Calu3 (cell line): ENCODE measurements at regions not wholly inside any gene's neighbourhood (a gene's known extent, or its start where the extent isn't known, plus 50 kb on each side); places are given as distances from the start of the nearest gene placed in this dataset.
"Not testable (repeated sequence)": the region's sequence is repeated elsewhere in the genome, so short reads cannot be mapped to it uniquely, and the experiment has no call there.

Experiments used
- BruUV-seq: library from RNA; stranded (reverse); fragments of 400-500 nt; replicated peaks from 2 replicates; lab custom pipeline; 2021; lab: Mats Ljungman, UMichigan
- CTCF ChIA-PET: fragments of 300-600 bp; sonication (Branson Sonifier 250); formaldehyde crosslinking; loops from one replicate; lab custom pipeline; 2022; ENCODE audit warnings: antibody characterized with exemption; lab: Charles Lee
- DNase-seq: peaks from one replicate; pipeline ENCODE4 v3.0.0; 2022
- H3K27ac Mint-ChIP-seq: one replicate; pipeline ENCODE4 v1.8.0; 2022; ENCODE audit warnings: mixed read lengths; ENCODE audit not compliant: unreplicated experiment
- H3K27me3 Mint-ChIP-seq: one replicate; pipeline ENCODE4 v1.8.0; 2022; ENCODE audit warnings: mixed read lengths; ENCODE audit not compliant: unreplicated experiment
- H3K36me3 Mint-ChIP-seq: one replicate; pipeline ENCODE4 v1.8.0; 2022; ENCODE audit warnings: mild to moderate bottlenecking, moderate library complexity, mixed read lengths; ENCODE audit not compliant: insufficient read depth, unreplicated experiment
- H3K4me1 Mint-ChIP-seq: one replicate; pipeline ENCODE4 v1.8.0; 2022; ENCODE audit warnings: mild to moderate bottlenecking, low read depth, mixed read lengths; ENCODE audit not compliant: unreplicated experiment
- H3K4me3 Mint-ChIP-seq: one replicate; pipeline ENCODE4 v1.8.0; 2022; ENCODE audit warnings: mild to moderate bottlenecking, low read depth, moderate library complexity, mixed read lengths; ENCODE audit not compliant: unreplicated experiment
- H3K9me3 Mint-ChIP-seq: one replicate; pipeline ENCODE4 v1.8.0; 2022; ENCODE audit warnings: low read depth, mixed read lengths; ENCODE audit not compliant: unreplicated experiment
- intact Hi-C: fragments of 100-400 bp; cut with micrococcal nuclease; formaldehyde crosslinking; loops from one replicate; pipeline ENCODE4 v1.10.0; 2022; ENCODE audit not compliant: unreplicated experiment

GRCh38 chr16:18127033-18127432, 209.5 kb downstream of the NPIPA8 start:
- DNase-seq, H3K36me3 Mint-ChIP-seq, intact Hi-C loops, H3K4me1 Mint-ChIP-seq, H3K4me3 Mint-ChIP-seq, H3K27ac Mint-ChIP-seq, H3K9me3 Mint-ChIP-seq, BruUV-seq, CTCF ChIA-PET, H3K27me3 Mint-ChIP-seq: not testable (repeated sequence)

GRCh38 chr16:18119092-18119491, 217.4 kb downstream of the NPIPA8 start:
- DNase-seq, H3K36me3 Mint-ChIP-seq, H3K27ac Mint-ChIP-seq, H3K4me1 Mint-ChIP-seq, H3K27me3 Mint-ChIP-seq, CTCF ChIA-PET, intact Hi-C loops, H3K4me3 Mint-ChIP-seq, H3K9me3 Mint-ChIP-seq, BruUV-seq: not testable (repeated sequence)

- intact Hi-C loops, DNase-seq, BruUV-seq, H3K27ac Mint-ChIP-seq, H3K4me3 Mint-ChIP-seq, H3K36me3 Mint-ChIP-seq, H3K9me3 Mint-ChIP-seq, H3K4me1 Mint-ChIP-seq, H3K27me3 Mint-ChIP-seq, CTCF ChIA-PET: not testable (repeated sequence)
Measured at GRCh38 chr16:18118684-18119083, 217.9 kb downstream of the NPIPA8 start.

- H3K4me1 Mint-ChIP-seq, H3K4me3 Mint-ChIP-seq, H3K9me3 Mint-ChIP-seq, H3K27ac Mint-ChIP-seq, H3K27me3 Mint-ChIP-seq, intact Hi-C loops, CTCF ChIA-PET, BruUV-seq, H3K36me3 Mint-ChIP-seq, DNase-seq: not testable (repeated sequence)
Measured at GRCh38 chr16:18118071-18118470, 218.5 kb downstream of the NPIPA8 start.

GRCh38 chr16:18104412-18104811, 232.1 kb downstream of the NPIPA8 start:
- H3K36me3 Mint-ChIP-seq, H3K9me3 Mint-ChIP-seq, DNase-seq, intact Hi-C loops, H3K27me3 Mint-ChIP-seq, H3K4me1 Mint-ChIP-seq, BruUV-seq, H3K4me3 Mint-ChIP-seq, H3K27ac Mint-ChIP-seq, CTCF ChIA-PET: not testable (repeated sequence)

- intact Hi-C loops, H3K4me1 Mint-ChIP-seq, H3K9me3 Mint-ChIP-seq, DNase-seq, H3K27ac Mint-ChIP-seq, CTCF ChIA-PET, H3K36me3 Mint-ChIP-seq, H3K27me3 Mint-ChIP-seq, H3K4me3 Mint-ChIP-seq, BruUV-seq: not testable (repeated sequence)
Measured at GRCh38 chr16:18101077-18101476, 235.5 kb downstream of the NPIPA8 start.

- H3K27me3 Mint-ChIP-seq, H3K36me3 Mint-ChIP-seq, BruUV-seq, H3K4me3 Mint-ChIP-seq, CTCF ChIA-PET, DNase-seq, H3K4me1 Mint-ChIP-seq, H3K9me3 Mint-ChIP-seq, intact Hi-C loops, H3K27ac Mint-ChIP-seq: not testable (repeated sequence)
Measured at GRCh38 chr16:18092605-18093004, 243.9 kb downstream of the NPIPA8 start.

- H3K27me3 Mint-ChIP-seq, H3K9me3 Mint-ChIP-seq, DNase-seq, H3K4me3 Mint-ChIP-seq, BruUV-seq, H3K27ac Mint-ChIP-seq, intact Hi-C loops, H3K36me3 Mint-ChIP-seq, CTCF ChIA-PET, H3K4me1 Mint-ChIP-seq: not testable (repeated sequence)
Measured at GRCh38 chr16:18080658-18081363, 255.7 kb downstream of the NPIPA8 start.

- DNase-seq, H3K36me3 Mint-ChIP-seq, intact Hi-C loops, CTCF ChIA-PET, H3K9me3 Mint-ChIP-seq, H3K4me3 Mint-ChIP-seq, H3K27ac Mint-ChIP-seq, H3K27me3 Mint-ChIP-seq, H3K4me1 Mint-ChIP-seq, BruUV-seq: not testable (repeated sequence)
Measured at GRCh38 chr16:18077910-18078309, 258.6 kb downstream of the NPIPA8 start.
